HG02885 (cell line): ENCODE measurements at regions not wholly inside any gene's neighbourhood (a gene's known extent, or its start where the extent isn't known, plus 50 kb on each side); places are given as distances from the start of the nearest gene placed in this dataset.
A peak's percentile ranks its signal among the peaks of the same experiment; 100 is the strongest.
"Not testable (repeated sequence)": the region's sequence is repeated elsewhere in the genome, so short reads cannot be mapped to it uniquely, and the experiment has no call there.

Experiments
- ATAC-seq: cut with Tn5 transposase; IDR thresholded peaks from one replicate; pipeline ENCODE4 v1.9.1; 2021; ENCODE audit warnings: mild to moderate bottlenecking; ENCODE audit not compliant: unreplicated experiment, poor library complexity

- ATAC-seq = no peak
Measured at GRCh38 chr5:90084342-90084741, 325.2 kb downstream of the CETN3 start.

- not testable (repeated sequence) for ATAC-seq
Measured at GRCh38 chr5:90073026-90073570, 336.5 kb downstream of the CETN3 start.

GRCh38 chr5:90071656-90072055 is 337.9 kb downstream of the CETN3 start:
- ATAC-seq = no peak

- ATAC-seq = no peak
Measured at GRCh38 chr5:90071066-90071465, 338.5 kb downstream of the CETN3 start.

GRCh38 chr5:90066920-90067319 is 342.6 kb downstream of the CETN3 start:
- no peak for ATAC-seq

GRCh38 chr5:90056911-90057705 is 352.4 kb downstream of the CETN3 start:
- ATAC-seq = no peak

- no peak for ATAC-seq
Measured at GRCh38 chr5:90055831-90056328, 353.7 kb downstream of the CETN3 start.

- no peak for ATAC-seq
Measured at GRCh38 chr5:90054612-90055011, 354.9 kb downstream of the CETN3 start.

- ATAC-seq = no peak
Measured at GRCh38 chr5:90051756-90052155, 357.8 kb downstream of the CETN3 start.

- ATAC-seq = no peak
Measured at GRCh38 chr5:90050103-90050502, 359.5 kb downstream of the CETN3 start.

GRCh38 chr5:90047113-90047512 is 362.4 kb downstream of the CETN3 start:
- ATAC-seq = no peak

- ATAC-seq = not testable (repeated sequence)
Measured at GRCh38 chr5:90040082-90040481, 369.5 kb downstream of the CETN3 start.

GRCh38 chr5:90037646-90038045 is 371.9 kb downstream of the CETN3 start:
- no peak for ATAC-seq

- peak; percentile 51 for ATAC-seq
Measured at GRCh38 chr5:90022711-90023053, 386.9 kb downstream of the CETN3 start.

- ATAC-seq = no peak
Measured at GRCh38 chr5:90022002-90022710, 387.4 kb downstream of the CETN3 start.

- peak; percentile 95 for ATAC-seq
Measured at GRCh38 chr5:90020575-90021538, 388.7 kb downstream of the CETN3 start.

GRCh38 chr5:90017239-90017638 is 392.3 kb downstream of the CETN3 start:
- no peak for ATAC-seq

GRCh38 chr5:90015584-90016018 is 394.0 kb downstream of the CETN3 start:
- peak; percentile 94 for ATAC-seq

- peak; percentile 72 for ATAC-seq
Measured at GRCh38 chr5:90014420-90014819, 395.1 kb downstream of the CETN3 start.

GRCh38 chr5:90000351-90000750 is 409.2 kb downstream of the CETN3 start:
- no peak for ATAC-seq
